Loucy (cell line): ENCODE measurements at regions not wholly inside any gene's neighbourhood (a gene's known extent, or its start where the extent isn't known, plus 50 kb on each side); places are given as distances from the start of the nearest gene placed in this dataset.

Experiments used
- H2AFZ ChIP-seq: fragments of 200-600 bp; sonication (generic); 2 replicates; pipeline ENCODE4 v1.6.0; 2016; ENCODE audit warnings: antibody characterized with exemption, mild to moderate bottlenecking, low read length, moderate library complexity
- H3F3A ChIP-seq: fragments of 200-600 bp; 2 replicates; pipeline ENCODE4 v1.6.0; 2016; ENCODE audit warnings: antibody characterized with exemption, low read depth, mild to moderate bottlenecking
- H3K27me3 ChIP-seq: fragments of 200-600 bp; sonication (generic); 2 replicates; pipeline ENCODE4 v1.6.1; 2014; ENCODE audit warnings: low read length, mild to moderate bottlenecking; ENCODE audit not compliant: insufficient read depth, poor library complexity, severe bottlenecking
- H3K36me3 ChIP-seq: fragments of 200-600 bp; sonication (generic); 2 replicates; pipeline ENCODE4 v1.6.1; 2016; ENCODE audit warnings: low read length; ENCODE audit not compliant: insufficient read depth
- H3K4me1 ChIP-seq: fragments of 200-600 bp; sonication (generic); 2 replicates; pipeline ENCODE4 v1.5.1; 2014; ENCODE audit warnings: low read length, mild to moderate bottlenecking; ENCODE audit not compliant: insufficient read depth, poor library complexity, severe bottlenecking
- H3K4me2 ChIP-seq: fragments of 200-600 bp; sonication (generic); 2 replicates; pipeline ENCODE4 v1.6.0; 2014; ENCODE audit warnings: antibody characterized with exemption, low read length, low read depth, mild to moderate bottlenecking; ENCODE audit not compliant: poor library complexity, severe bottlenecking
- H3K4me3 ChIP-seq: fragments of 200-600 bp; sonication (generic); 2 replicates; pipeline ENCODE4 v1.5.1; 2014; ENCODE audit warnings: low read length, mild to moderate bottlenecking, mixed read lengths; ENCODE audit not compliant: poor library complexity, severe bottlenecking
- H3K79me2 ChIP-seq: fragments of 200-600 bp; sonication (generic); 2 replicates; pipeline ENCODE4 v1.6.1; 2014; ENCODE audit warnings: low read length; ENCODE audit not compliant: insufficient read depth
- H3K9ac ChIP-seq: fragments of 200-600 bp; sonication (generic); 2 replicates; pipeline ENCODE4 v1.6.0; 2014; ENCODE audit warnings: mild to moderate bottlenecking, low read depth, low read length, moderate library complexity; ENCODE audit not compliant: poor library complexity, severe bottlenecking
- H3K9me2 ChIP-seq: fragments of 200-600 bp; sonication (generic); replicated peaks from 2 replicates; pipeline ENCODE4 v1.6.1; 2016; ENCODE audit warnings: low read depth, low read length, mixed read lengths
- H3K9me3 ChIP-seq: fragments of 200-600 bp; sonication (generic); 2 replicates; pipeline ENCODE4 v1.6.1; 2014; ENCODE audit warnings: mild to moderate bottlenecking, antibody characterized with exemption, low read length, low read depth; ENCODE audit not compliant: insufficient read depth
- H4K20me1 ChIP-seq: fragments of 200-600 bp; sonication (generic); 2 replicates; pipeline ENCODE4 v1.6.0; 2014; ENCODE audit warnings: antibody characterized with exemption, low read length, mild to moderate bottlenecking; ENCODE audit not compliant: insufficient read depth, poor library complexity, severe bottlenecking
- CTCF ChIP-seq: fragments of 200-600 bp; sonication (generic); conservative IDR thresholded peaks from 2 replicates; pipeline ENCODE4 v1.5.1; 2014; ENCODE audit warnings: mild to moderate bottlenecking, antibody characterized with exemption, low read length
- EZH2phosphoT487 ChIP-seq: fragments of 200-600 bp; IDR thresholded peaks from 2 replicates; pipeline ENCODE4 v1.6.1; 2018; ENCODE audit warnings: antibody characterized with exemption, mild to moderate bottlenecking, moderate library complexity, borderline replicate concordance

DNA sequence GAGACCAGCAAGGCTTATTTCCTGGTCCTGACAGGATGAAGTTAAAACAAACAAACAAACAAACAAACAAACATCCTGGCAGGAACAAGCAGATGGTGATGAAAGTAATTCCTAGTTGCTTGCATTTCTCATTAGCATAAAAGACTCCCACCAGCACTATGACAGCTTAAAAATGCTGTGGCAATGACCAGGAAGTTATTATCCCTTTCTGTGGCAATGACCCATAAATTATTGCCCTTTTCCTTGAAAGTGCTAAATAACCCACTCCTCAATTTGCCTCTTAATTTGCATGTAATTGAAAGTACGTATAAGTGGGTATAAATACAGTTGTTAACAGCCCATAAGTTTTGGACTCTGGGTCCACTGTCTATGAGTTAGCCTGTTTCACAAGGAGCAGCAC lies 727.6 kb upstream of the NEGR1 start:
- H4K20me1 ChIP-seq, result no peaks in the 10 kb centered on the region
- H2AFZ ChIP-seq, result no peak overlapping the region
- no peaks in the 10 kb centered on the region for H3K79me2 ChIP-seq
- no peaks in the 10 kb centered on the region for H3K9me3 ChIP-seq
- H3K36me3 ChIP-seq, result no peaks in the 10 kb centered on the region
- TF ChIP-seq CTCF (no peak), EZH2phosphoT487 (no peak)
- no peaks in the 10 kb centered on the region for H3K27me3 ChIP-seq
- H3K4me3 ChIP-seq, result no peak overlapping the region
- no peak overlapping the region for H3K9ac ChIP-seq
- H3K9me2 ChIP-seq, result no peaks in the 10 kb centered on the region
- H3K4me1 ChIP-seq, result no peaks in the 10 kb centered on the region
- no peaks in the 10 kb centered on the region for H3F3A ChIP-seq
- no peak overlapping the region for H3K4me2 ChIP-seq

DNA sequence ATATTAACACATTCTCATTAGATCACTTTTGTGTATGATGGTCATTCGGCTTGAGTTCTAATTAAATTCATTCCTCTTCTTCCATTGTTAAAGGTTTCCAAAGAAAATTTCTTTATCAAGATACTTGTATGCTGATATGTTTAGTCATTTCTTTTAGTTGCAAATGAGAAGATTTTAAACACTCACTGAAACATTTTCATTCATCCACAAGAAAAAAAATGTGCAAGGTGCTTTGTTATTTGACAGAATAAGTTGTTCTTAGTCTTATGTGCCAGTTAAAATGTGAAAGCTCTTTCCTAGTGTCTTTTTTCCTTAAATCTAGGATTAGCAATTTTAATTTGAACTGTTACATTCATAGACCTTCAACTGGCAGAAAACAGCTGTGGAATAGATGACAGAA lies 727.0 kb upstream of the NEGR1 start:
- Histone ChIP-seq H4K20me1 (no peaks in the 10 kb centered on the region), H3K27me3 (no peaks in the 10 kb centered on the region), H2AFZ (no peak overlapping the region), H3K9ac (no peak overlapping the region), H3K79me2 (no peaks in the 10 kb centered on the region), H3K4me2 (no peak overlapping the region), H3K36me3 (no peaks in the 10 kb centered on the region), H3K4me1 (no peaks in the 10 kb centered on the region), H3F3A (no peaks in the 10 kb centered on the region), H3K9me2 (no peaks in the 10 kb centered on the region), H3K4me3 (no peak overlapping the region), H3K9me3 (no peaks in the 10 kb centered on the region)
- TF ChIP-seq EZH2phosphoT487, result no peak
- TF ChIP-seq CTCF, result no peak

GRCh38 chr1:72997624-72998023 lies 715.3 kb upstream of the NEGR1 start:
- Histone ChIP-seq H2AFZ (no peak overlapping the region), H3K36me3 (no peaks in the 10 kb centered on the region), H3K4me2 (no peak overlapping the region), H3K9me2 (no peaks in the 10 kb centered on the region), H3K9me3 (no peaks in the 10 kb centered on the region), H3K4me3 (no peak overlapping the region), H3K27me3 (no peaks in the 10 kb centered on the region), H3K79me2 (no peaks in the 10 kb centered on the region), H3F3A (no peaks in the 10 kb centered on the region), H3K4me1 (no peaks in the 10 kb centered on the region), H4K20me1 (no peaks in the 10 kb centered on the region), H3K9ac (no peak overlapping the region)
- TF ChIP-seq EZH2phosphoT487 (no peak), CTCF (no peak)
